Smooth muscle cell (in vitro differentiated cells): ENCODE measurements at regions not wholly inside any gene's neighbourhood (a gene's known extent, or its start where the extent isn't known, plus 50 kb on each side); places are given as distances from the start of the nearest gene placed in this dataset.

Experiments used
- DNase-seq: peaks from one replicate; lab custom pipeline; 2025; ENCODE audit not compliant: unreplicated experiment; lab: John Stamatoyannopoulos, UW
- H2AFZ ChIP-seq: fragments of 200-600 bp; sonication (generic); 2 replicates; pipeline ENCODE4 v1.6.0; 2016; ENCODE audit warnings: antibody characterized with exemption, low read depth, mild to moderate bottlenecking
- H3F3A ChIP-seq: fragments of 200-600 bp; sonication (generic); 2 replicates; pipeline ENCODE4 v1.6.0; 2017; ENCODE audit warnings: antibody characterized with exemption, low read depth
- H3K27ac ChIP-seq: fragments of 200-600 bp; sonication (generic); 2 replicates; pipeline ENCODE4 v1.5.1; 2016; ENCODE audit warnings: low read depth, mild to moderate bottlenecking
- H3K27me3 ChIP-seq: fragments of 200-600 bp; sonication (generic); 2 replicates; pipeline ENCODE4 v1.6.1; 2016; ENCODE audit warnings: low read depth, mild to moderate bottlenecking
- H3K36me3 ChIP-seq: fragments of 200-600 bp; sonication (generic); 2 replicates; pipeline ENCODE4 v1.5.1; 2016; ENCODE audit warnings: low read depth
- H3K4me1 ChIP-seq: fragments of 200-600 bp; sonication (generic); 2 replicates; pipeline ENCODE4 v1.5.1; 2016; ENCODE audit warnings: low read depth
- H3K4me2 ChIP-seq: fragments of 200-600 bp; sonication (generic); 2 replicates; pipeline ENCODE4 v1.6.0; 2016; ENCODE audit warnings: mild to moderate bottlenecking
- H3K4me3 ChIP-seq: fragments of 200-600 bp; sonication (generic); 2 replicates; pipeline ENCODE4 v1.5.1; 2016; ENCODE audit warnings: mild to moderate bottlenecking
- H3K79me2 ChIP-seq: fragments of 200-600 bp; sonication (generic); 2 replicates; pipeline ENCODE4 v1.6.0; 2016; ENCODE audit warnings: low read depth, mild to moderate bottlenecking
- H3K9ac ChIP-seq: fragments of 200-600 bp; sonication (generic); 2 replicates; pipeline ENCODE4 v1.6.0; 2016; ENCODE audit warnings: low read depth
- H3K9me3 ChIP-seq: fragments of 200-600 bp; sonication (generic); replicated peaks from 2 replicates; pipeline ENCODE4 v1.5.1; 2016; ENCODE audit warnings: low read depth
- H4K20me1 ChIP-seq: fragments of 200-600 bp; sonication (generic); 2 replicates; pipeline ENCODE4 v1.6.0; 2016; ENCODE audit warnings: low read depth
- CTCF ChIP-seq: fragments of 200-600 bp; sonication (generic); IDR thresholded peaks from 2 replicates; pipeline ENCODE4 v1.5.1; 2017; ENCODE audit warnings: borderline replicate concordance, mild to moderate bottlenecking, antibody characterized with exemption; ENCODE audit not compliant: insufficient read depth, poor library complexity, severe bottlenecking
- WGBS: methylation state at CpG from one replicate; pipeline ENCODE4 v1.1.7; 2016; ENCODE audit warnings: low lambda C conversion rate; 5-methylcytosine and 5-hydroxymethylcytosine counted together

GRCh38 chr11:92284558-92284957, 59.9 kb downstream of the FAT3 start:
- Histone ChIP-seq H3K4me3 (no peak overlapping the region), H3K4me1 (peaks cover 6% of the 10 kb centered on the region), H3K9me3 (no peaks in the 10 kb centered on the region), H2AFZ (no peak overlapping the region), H3F3A (no peaks in the 10 kb centered on the region), H3K27me3 (no peaks in the 10 kb centered on the region), H3K4me2 (no peak overlapping the region), H3K79me2 (no peaks in the 10 kb centered on the region), H3K27ac (no peak overlapping the region), H3K36me3 (no peaks in the 10 kb centered on the region), H3K9ac (no peak overlapping the region), H4K20me1 (no peaks in the 10 kb centered on the region)
- no peak for DNase-seq
- WGBS = 88% methylated on average over 5 of the region's 5 CpGs
- TF ChIP-seq CTCF = no peak

- no peak for TF ChIP-seq CTCF
- H3K79me2 ChIP-seq = no peaks in the 10 kb centered on the region
- H4K20me1 ChIP-seq = no peaks in the 10 kb centered on the region
- H3F3A ChIP-seq = no peaks in the 10 kb centered on the region
- DNase-seq = no peak
- no peak overlapping the region for H3K9ac ChIP-seq
- no peak overlapping the region for H2AFZ ChIP-seq
- H3K4me3 ChIP-seq = no peak overlapping the region
- H3K9me3 ChIP-seq = no peaks in the 10 kb centered on the region
- peaks cover 6% of the 10 kb centered on the region for H3K4me1 ChIP-seq
- 88% methylated on average over 5 of the region's 5 CpGs for WGBS
- no peaks in the 10 kb centered on the region for H3K36me3 ChIP-seq
- H3K27ac ChIP-seq = no peak overlapping the region
- no peaks in the 10 kb centered on the region for H3K27me3 ChIP-seq
- no peak overlapping the region for H3K4me2 ChIP-seq
Observed at GRCh38 chr11:92285776-92286175, 61.2 kb downstream of the FAT3 start.

GRCh38 chr11:92286709-92287108, 62.1 kb downstream of the FAT3 start:
- H3K9ac ChIP-seq = no peak overlapping the region
- H4K20me1 ChIP-seq = no peaks in the 10 kb centered on the region
- H3K9me3 ChIP-seq = no peaks in the 10 kb centered on the region
- H3K4me1 ChIP-seq = peaks cover 6% of the 10 kb centered on the region
- DNase-seq = no peak
- no peak overlapping the region for H3K27ac ChIP-seq
- WGBS = 59% methylated on average over 2 of the region's 2 CpGs
- no peak overlapping the region for H2AFZ ChIP-seq
- no peaks in the 10 kb centered on the region for H3K27me3 ChIP-seq
- no peak overlapping the region for H3K4me2 ChIP-seq
- no peaks in the 10 kb centered on the region for H3K79me2 ChIP-seq
- H3K4me3 ChIP-seq = no peak overlapping the region
- H3K36me3 ChIP-seq = no peaks in the 10 kb centered on the region
- TF ChIP-seq CTCF = no peak
- H3F3A ChIP-seq = no peaks in the 10 kb centered on the region
